ENCODE measurements at regions not wholly inside any gene's neighbourhood (a gene's known extent, or its start where the extent isn't known, plus 50 kb on each side); places are given as distances from the start of the nearest gene placed in this dataset.

- Histone ChIP-seq H3K4me1 (replicated peaks in 1 of 2) (peaks cover 18% of the 10 kb centered on the region in 2 donors), H3K27ac (no peak overlapping the region), H3K4me3 (no peak overlapping the region)
- ATAC-seq (replicated peaks in 6 of 8), result peak in 2 of 8 experiments; percentile 15 to 37
- in situ Hi-C loops (cut with MboI; ENCODE audit: low pct_unique_long_range_greater_than_20kb in 2 of 9, low sequenced_read_pairs in 9 of 9, unreplicated experiment in 9 of 9), result no loop called here
Observed at GRCh38 chr18:45374236-45374635, 241.0 kb upstream of the SLC14A2 start.

GRCh38 chr18:45374878-45375630, 240.2 kb upstream of the SLC14A2 start:
- 40 to 96% (median 84%) methylated on average over 1 to 4 of the region's 6 CpGs; no CpG with 5 or more reads in 1 of the 10 experiments for WGBS, 10 experiments
- Histone ChIP-seq H3K27ac (no peak overlapping the region), H3K4me1 (replicated peaks in 1 of 2) (peaks cover 12 to 15% of the 10 kb centered on the region in 2 donors), H3K4me3 (no peak overlapping the region)
- in situ Hi-C loops (cut with MboI; ENCODE audit: low pct_unique_long_range_greater_than_20kb in 2 of 9, low sequenced_read_pairs in 9 of 9, unreplicated experiment in 9 of 9), result loop anchor here in 5 of 9 experiments (25.0 kb wide), 6 partner anchors 88 to 1763 kb away; partner anchors contain the start of gene SETBP1 (in 1 of the 5)
- ATAC-seq (replicated peaks in 6 of 8), result peak in 1 of 8 experiments; percentile 19

- ATAC-seq (replicated peaks in 6 of 8), result no peak
- Histone ChIP-seq H3K4me1 (replicated peaks in 1 of 2) (peaks cover under 1 to 5% of the 10 kb centered on the region in 2 donors), H3K27ac (no peak overlapping the region), H3K4me3 (no peak overlapping the region)
- WGBS, 10 experiments, result 92 to 100% (median 100%) methylated on average over 2 of the region's 2 CpGs; no CpG with 5 or more reads in 4 of the 10 experiments
- in situ Hi-C loops (cut with MboI; ENCODE audit: low pct_unique_long_range_greater_than_20kb in 2 of 9, low sequenced_read_pairs in 9 of 9, unreplicated experiment in 9 of 9), result loop anchor here in 5 of 9 experiments (25.0 kb wide), 6 partner anchors 89 to 1764 kb away; partner anchors contain the start of gene SETBP1 (in 1 of the 5)
Observed at GRCh38 chr18:45376193-45376592, 239.1 kb upstream of the SLC14A2 start.

- H3K4me1 ChIP-seq (replicated peaks in 1 of 2), result peaks cover 0 to 2% of the 10 kb centered on the region in 2 donors
- H3K27ac ChIP-seq, result no peak overlapping the region
- WGBS, 10 experiments, result 56 to 100% (median 67%) methylated on average over 1 of the region's 1 CpG; no CpG with 5 or more reads in 4 of the 10 experiments
- in situ Hi-C loops (cut with MboI; ENCODE audit: low pct_unique_long_range_greater_than_20kb in 2 of 9, low sequenced_read_pairs in 9 of 9, unreplicated experiment in 9 of 9), result loop anchor here in 5 of 9 experiments (25.0 kb wide), 6 partner anchors 91 to 1766 kb away; partner anchors contain the start of gene SETBP1 (in 1 of the 5)
- peak in 1 of 8 experiments; percentile 10 for ATAC-seq (replicated peaks in 6 of 8)
- H3K4me3 ChIP-seq, result no peak overlapping the region
Observed at GRCh38 chr18:45378308-45378707, 237.0 kb upstream of the SLC14A2 start.

- 50 to 100% (median 83%) methylated on average over 2 to 5 of the region's 5 CpGs; no CpG with 5 or more reads in 1 of the 10 experiments for WGBS, 10 experiments
- Histone ChIP-seq H3K27ac (no peak overlapping the region), H3K4me3 (no peak overlapping the region), H3K4me1 (replicated peaks in 1 of 2) (peaks cover 0 to 3% of the 10 kb centered on the region in 2 donors)
- in situ Hi-C loops (cut with MboI; ENCODE audit: low pct_unique_long_range_greater_than_20kb in 2 of 9, low sequenced_read_pairs in 9 of 9, unreplicated experiment in 9 of 9), result loop anchor here in 5 of 9 experiments (25.0 kb wide), 6 partner anchors 92 to 1767 kb away; partner anchors contain the start of gene SETBP1 (in 1 of the 5)
- ATAC-seq (replicated peaks in 6 of 8), result no peak
Observed at GRCh38 chr18:45378933-45379332, 236.3 kb upstream of the SLC14A2 start.

- 60 to 100% (median 100%) methylated on average over 1 of the region's 1 CpG; no CpG with 5 or more reads in 2 of the 10 experiments for WGBS, 10 experiments
- ATAC-seq (replicated peaks in 6 of 8), result no peak
- no peak overlapping the region for H3K27ac ChIP-seq
- no peak overlapping the region for H3K4me3 ChIP-seq
- in situ Hi-C loops (cut with MboI; ENCODE audit: low pct_unique_long_range_greater_than_20kb in 2 of 9, low sequenced_read_pairs in 9 of 9, unreplicated experiment in 9 of 9), result loop anchor here in 5 of 9 experiments (25.0 kb wide), 6 partner anchors 93 to 1768 kb away; partner anchors contain the start of gene SETBP1 (in 1 of the 5)
- peaks cover 6 to 12% of the 10 kb centered on the region in 2 donors for H3K4me1 ChIP-seq (replicated peaks in 1 of 2)
Observed at GRCh38 chr18:45379903-45380302, 235.4 kb upstream of the SLC14A2 start.

GRCh38 chr18:45381282-45381681, 234.0 kb upstream of the SLC14A2 start:
- in situ Hi-C loops (cut with MboI; ENCODE audit: low pct_unique_long_range_greater_than_20kb in 2 of 9, low sequenced_read_pairs in 9 of 9, unreplicated experiment in 9 of 9), result loop anchor here in 5 of 9 experiments (25.0 kb wide), 6 partner anchors 94 to 1769 kb away; partner anchors contain the start of gene SETBP1 (in 1 of the 5)
- ATAC-seq (replicated peaks in 6 of 8), result no peak
- Histone ChIP-seq H3K4me1 (replicated peaks in 1 of 2) (peaks cover 6 to 12% of the 10 kb centered on the region in 2 donors), H3K4me3 (no peak overlapping the region), H3K27ac (no peak overlapping the region)
- 33 to 100% (median 88%) methylated on average over 1 of the region's 1 CpG; no CpG with 5 or more reads in 1 of the 10 experiments for WGBS, 10 experiments

- WGBS, 10 experiments, result 86 to 100% (median 100%) methylated on average over 1 of the region's 1 CpG; no CpG with 5 or more reads in 4 of the 10 experiments
- H3K4me1 ChIP-seq (replicated peaks in 1 of 2), result peaks cover 6 to 23% of the 10 kb centered on the region in 2 donors
- ATAC-seq (replicated peaks in 6 of 8), result no peak
- no peak overlapping the region for H3K27ac ChIP-seq
- in situ Hi-C loops (cut with MboI; ENCODE audit: low pct_unique_long_range_greater_than_20kb in 2 of 9, low sequenced_read_pairs in 9 of 9, unreplicated experiment in 9 of 9), result loop anchor here in 5 of 9 experiments (25.0 kb wide), 6 partner anchors 96 to 1771 kb away; partner anchors contain the start of gene SETBP1 (in 1 of the 5)
- no peak overlapping the region for H3K4me3 ChIP-seq
Observed at GRCh38 chr18:45383228-45383627, 232.0 kb upstream of the SLC14A2 start.

GRCh38 chr18:45384137-45384961, 230.9 kb upstream of the SLC14A2 start:
- 8 to 80% (median 59%) methylated on average over 1 to 2 of the region's 4 CpGs; no CpG with 5 or more reads in 6 of the 10 experiments for WGBS, 10 experiments
- in situ Hi-C loops (cut with MboI; ENCODE audit: low pct_unique_long_range_greater_than_20kb in 2 of 9, low sequenced_read_pairs in 9 of 9, unreplicated experiment in 9 of 9), result loop anchor here in 5 of 9 experiments (25.0 kb wide), 6 partner anchors 97 to 1772 kb away; partner anchors contain the start of gene SETBP1 (in 1 of the 5)

GRCh38 chr18:45384962-45385315, 230.3 kb upstream of the SLC14A2 start:
- no peak for ATAC-seq (replicated peaks in 6 of 8)
- in situ Hi-C loops (cut with MboI; ENCODE audit: low pct_unique_long_range_greater_than_20kb in 2 of 9, low sequenced_read_pairs in 9 of 9, unreplicated experiment in 9 of 9), result loop anchor here in 5 of 9 experiments (25.0 kb wide), 6 partner anchors 98 to 1773 kb away; partner anchors contain the start of gene SETBP1 (in 1 of the 5)
- peaks cover 6 to 26% of the 10 kb centered on the region in 2 donors for H3K4me1 ChIP-seq (replicated peaks in 1 of 2)
- 79 to 100% (median 93%) methylated on average over 2 to 8 of the region's 9 CpGs; no CpG with 5 or more reads in 2 of the 10 experiments for WGBS, 10 experiments
- no peak overlapping the region for H3K27ac ChIP-seq
- no peak overlapping the region for H3K4me3 ChIP-seq

More at GRCh38 chr18:45384137-45384961, 230.9 kb upstream of the SLC14A2 start:
- ATAC-seq (replicated peaks in 6 of 8), result peak; percentile 34 to 88 (median 86)
- peaks cover 6 to 26% of the 10 kb centered on the region in 2 donors for H3K4me1 ChIP-seq (replicated peaks in 1 of 2)
- H3K27ac ChIP-seq, result no peak overlapping the region
- no peak overlapping the region for H3K4me3 ChIP-seq

- H3K4me3 ChIP-seq, result no peak overlapping the region
- peaks cover 6 to 26% of the 10 kb centered on the region in 2 donors for H3K4me1 ChIP-seq (replicated peaks in 1 of 2)
- no peak overlapping the region for H3K27ac ChIP-seq
- WGBS, 10 experiments, result 38 to 81% (median 59%) methylated on average over 2 to 7 of the region's 7 CpGs; no CpG with 5 or more reads in 2 of the 10 experiments
- in situ Hi-C loops (cut with MboI; ENCODE audit: low pct_unique_long_range_greater_than_20kb in 2 of 9, low sequenced_read_pairs in 9 of 9, unreplicated experiment in 9 of 9), result loop anchor here in 5 of 9 experiments (25.0 kb wide), 6 partner anchors 99 to 1774 kb away; partner anchors contain the start of gene SETBP1 (in 1 of the 5)
- peak in 2 of 8 experiments; percentile 10 to 64 for ATAC-seq (replicated peaks in 6 of 8)
Observed at GRCh38 chr18:45386041-45386655, 229.1 kb upstream of the SLC14A2 start.

GRCh38 chr18:45387229-45387628, 228.0 kb upstream of the SLC14A2 start:
- in situ Hi-C loops (cut with MboI; ENCODE audit: low pct_unique_long_range_greater_than_20kb in 2 of 9, low sequenced_read_pairs in 9 of 9, unreplicated experiment in 9 of 9), result loop anchor here in 5 of 9 experiments (25.0 kb wide), 6 partner anchors 100 to 1775 kb away; partner anchors contain the start of gene SETBP1 (in 1 of the 5)
- peak in 5 of 8 experiments; percentile 34 to 94 (median 43) for ATAC-seq (replicated peaks in 6 of 8)
- Histone ChIP-seq H3K4me3 (no peak overlapping the region), H3K27ac (no peak overlapping the region), H3K4me1 (replicated peaks in 1 of 2) (peaks cover 6 to 26% of the 10 kb centered on the region in 2 donors)
- 17 to 78% (median 31%) methylated on average over 1 to 2 of the region's 2 CpGs; no CpG with 5 or more reads in 4 of the 10 experiments for WGBS, 10 experiments
